ENCODE measurements at regions not wholly inside any gene's neighbourhood (a gene's known extent, or its start where the extent isn't known, plus 50 kb on each side); places are given as distances from the start of the nearest gene placed in this dataset.

DNA sequence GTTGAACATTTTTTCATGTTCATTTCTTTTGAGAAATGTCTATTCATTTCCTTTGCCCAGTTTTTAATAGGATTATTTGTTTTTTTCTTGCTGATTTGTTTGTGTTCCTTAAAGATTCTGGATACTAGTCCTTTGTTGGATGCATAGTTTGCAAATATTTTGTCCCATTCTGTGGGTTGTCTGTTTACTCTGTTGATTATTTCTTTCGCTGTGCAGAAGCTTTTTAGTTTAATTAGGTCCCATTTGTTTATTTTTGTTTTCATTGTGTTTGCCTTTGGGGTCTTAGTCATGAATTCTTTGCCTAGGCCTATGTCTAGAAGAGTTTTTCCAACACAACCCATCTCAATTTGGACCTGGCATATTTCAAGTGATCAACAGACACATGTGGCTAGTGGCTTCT lies 116.1 kb upstream of the GALNT2 start:
- no peaks in the 10 kb centered on the region for H3K36me3 ChIP-seq (ENCODE audit: control insufficient read depth, insufficient read depth, low read length)
- no peak overlapping the region for H3K9ac ChIP-seq (ENCODE audit: low read length)
- H3K27me3 ChIP-seq (ENCODE audit: control insufficient read depth, insufficient read depth, low read length): no peaks in the 10 kb centered on the region
- no peak overlapping the region for H3K27ac ChIP-seq (ENCODE audit: low read depth, low read length)
- H3K4me1 ChIP-seq (ENCODE audit: control insufficient read depth, insufficient read depth, low read length): no peaks in the 10 kb centered on the region
- H3K4me3 ChIP-seq (ENCODE audit: low read length): no peak overlapping the region

DNA sequence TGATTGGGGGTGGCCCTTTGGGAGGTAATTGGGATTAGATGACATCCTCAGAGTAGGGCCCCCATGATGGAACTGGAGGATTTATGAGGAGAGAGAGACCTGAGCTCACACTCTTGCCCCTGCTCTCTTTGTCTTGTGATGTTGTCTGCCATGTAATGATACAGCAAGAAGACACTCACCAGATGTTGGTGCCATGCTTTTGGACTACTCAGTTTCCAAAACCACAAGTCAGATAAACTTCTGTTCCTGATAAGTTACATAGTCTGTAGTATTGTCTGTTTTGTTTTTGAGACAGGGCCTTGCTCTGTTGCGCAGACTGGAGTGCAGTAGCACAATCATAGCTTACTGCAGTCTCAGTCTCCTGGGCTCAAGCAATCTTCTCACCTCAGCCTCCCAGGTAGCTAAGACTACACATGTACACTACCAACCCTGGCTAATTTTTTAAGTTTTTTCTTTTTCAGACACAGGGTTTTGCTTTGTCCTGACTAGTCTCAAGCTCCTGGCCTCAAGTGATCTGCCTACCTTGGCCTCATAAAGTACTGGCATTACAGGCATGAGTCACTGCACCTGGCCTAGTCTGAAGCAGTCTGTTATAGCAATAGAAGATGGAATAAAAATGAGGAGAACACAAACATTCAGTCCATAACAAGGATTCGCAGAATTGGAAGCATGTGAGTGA lies 115.0 kb upstream of the GALNT2 start:
- H3K4me3 ChIP-seq (ENCODE audit: low read length): no peak overlapping the region
- H3K4me1 ChIP-seq (ENCODE audit: control insufficient read depth, insufficient read depth, low read length): no peaks in the 10 kb centered on the region
- no peak overlapping the region for H3K27ac ChIP-seq (ENCODE audit: low read depth, low read length)
- H3K36me3 ChIP-seq (ENCODE audit: control insufficient read depth, insufficient read depth, low read length): no peaks in the 10 kb centered on the region
- H3K27me3 ChIP-seq (ENCODE audit: control insufficient read depth, insufficient read depth, low read length): no peaks in the 10 kb centered on the region
- H3K9ac ChIP-seq (ENCODE audit: low read length): no peak overlapping the region

DNA sequence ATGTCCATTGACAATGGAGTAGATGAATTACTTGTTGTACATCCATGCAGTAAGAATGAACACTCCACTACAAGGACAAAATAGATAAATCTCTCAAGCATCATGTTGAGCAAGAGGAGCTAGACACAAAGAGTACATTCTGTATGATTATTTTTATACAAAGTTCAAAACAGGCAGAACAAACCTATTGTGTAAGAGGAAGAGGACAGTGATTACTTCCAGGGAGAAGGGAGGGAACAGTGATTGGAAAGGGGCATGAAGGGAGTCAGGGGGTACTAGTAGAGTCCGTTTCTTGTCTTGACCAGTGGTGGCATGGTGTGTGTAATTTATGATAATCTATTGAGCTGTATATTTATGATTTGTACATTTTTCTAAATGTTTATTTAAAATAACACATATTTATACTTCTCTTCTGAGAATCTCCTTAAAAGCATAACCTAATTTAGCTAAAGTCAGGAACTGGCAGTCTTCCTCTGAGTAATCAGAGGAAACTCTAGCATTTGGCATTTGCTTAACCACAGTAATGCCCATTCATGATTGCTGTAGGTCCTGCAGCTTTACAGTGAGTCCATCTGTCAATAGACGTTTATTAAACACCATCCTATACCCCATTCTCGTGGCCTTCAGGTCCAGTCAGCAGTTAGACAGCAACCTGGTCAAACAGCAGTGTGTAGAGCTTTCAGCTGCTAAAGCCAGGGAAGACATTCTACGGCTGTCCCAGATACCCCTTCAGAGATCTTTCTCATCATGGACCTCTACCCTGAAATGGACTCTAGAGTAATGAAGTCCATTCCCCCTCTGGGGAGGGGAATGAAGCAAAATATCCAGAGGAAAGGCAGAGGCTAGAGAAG lies 114.1 kb upstream of the GALNT2 start:
- Histone ChIP-seq H3K4me1 (ENCODE audit: control insufficient read depth, insufficient read depth, low read length) (no peaks in the 10 kb centered on the region), H3K9ac (ENCODE audit: low read length) (no peak overlapping the region), H3K27ac (ENCODE audit: low read depth, low read length) (no peak overlapping the region), H3K4me3 (ENCODE audit: low read length) (no peak overlapping the region), H3K27me3 (ENCODE audit: control insufficient read depth, insufficient read depth, low read length) (no peaks in the 10 kb centered on the region), H3K36me3 (ENCODE audit: control insufficient read depth, insufficient read depth, low read length) (no peaks in the 10 kb centered on the region)

DNA sequence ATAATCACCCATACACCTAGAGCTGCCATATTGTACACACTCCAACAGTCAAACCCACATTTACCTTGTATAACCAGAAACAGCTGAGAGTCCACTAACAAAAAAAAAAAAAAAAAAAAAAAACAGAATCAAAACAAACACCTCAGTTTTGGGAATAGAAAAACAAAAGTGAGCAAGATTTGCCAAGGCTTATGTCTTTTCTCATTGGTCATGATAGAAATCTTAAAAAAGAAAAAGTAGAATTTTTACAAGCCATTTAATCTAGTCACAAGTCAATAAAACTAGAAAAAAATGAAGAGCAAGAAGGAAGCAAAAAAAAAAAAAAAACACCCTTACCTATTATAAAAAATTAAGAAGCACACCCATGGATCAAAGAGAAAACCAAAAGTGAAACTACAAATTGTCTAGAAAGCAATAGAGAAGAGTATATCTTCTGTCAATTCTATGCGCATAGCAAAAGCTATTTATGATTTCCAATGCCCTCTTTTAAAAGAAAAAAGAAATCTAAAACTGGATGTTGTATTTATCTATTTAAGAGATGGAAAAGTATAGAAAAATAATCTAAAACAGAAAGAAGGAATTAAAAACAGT lies 113.2 kb upstream of the GALNT2 start:
- H3K27ac ChIP-seq (ENCODE audit: low read depth, low read length): no peak overlapping the region
- no peak overlapping the region for H3K4me3 ChIP-seq (ENCODE audit: low read length)
- no peaks in the 10 kb centered on the region for H3K4me1 ChIP-seq (ENCODE audit: control insufficient read depth, insufficient read depth, low read length)
- H3K36me3 ChIP-seq (ENCODE audit: control insufficient read depth, insufficient read depth, low read length): no peaks in the 10 kb centered on the region
- H3K9ac ChIP-seq (ENCODE audit: low read length): no peak overlapping the region
- H3K27me3 ChIP-seq (ENCODE audit: control insufficient read depth, insufficient read depth, low read length): no peaks in the 10 kb centered on the region

DNA sequence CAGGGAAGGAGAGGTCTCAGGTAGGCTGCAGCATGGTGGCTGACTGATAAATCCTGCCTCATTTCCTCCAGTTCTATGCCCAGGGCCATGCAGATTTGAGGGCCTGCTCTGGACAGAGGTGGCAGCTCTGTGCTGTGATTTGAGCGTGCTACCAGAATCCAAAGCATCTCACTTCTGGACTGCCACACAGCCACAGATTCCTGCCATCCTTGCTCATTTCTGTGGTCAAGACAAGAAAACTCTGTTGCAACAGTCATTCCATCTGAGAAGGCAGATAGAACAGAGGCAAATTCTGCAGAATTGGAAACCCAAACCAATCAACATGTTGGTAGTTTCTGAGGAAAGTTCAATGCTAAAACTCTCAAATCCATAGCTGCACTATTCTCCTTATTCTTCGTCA lies 102.8 kb upstream of the GALNT2 start:
- Histone ChIP-seq H3K4me3 (ENCODE audit: low read length) (no peak overlapping the region), H3K4me1 (ENCODE audit: control insufficient read depth, insufficient read depth, low read length) (no peaks in the 10 kb centered on the region), H3K27ac (ENCODE audit: low read depth, low read length) (no peak overlapping the region), H3K9ac (ENCODE audit: low read length) (no peak overlapping the region), H3K36me3 (ENCODE audit: control insufficient read depth, insufficient read depth, low read length) (no peaks in the 10 kb centered on the region), H3K27me3 (ENCODE audit: control insufficient read depth, insufficient read depth, low read length) (no peaks in the 10 kb centered on the region)

DNA sequence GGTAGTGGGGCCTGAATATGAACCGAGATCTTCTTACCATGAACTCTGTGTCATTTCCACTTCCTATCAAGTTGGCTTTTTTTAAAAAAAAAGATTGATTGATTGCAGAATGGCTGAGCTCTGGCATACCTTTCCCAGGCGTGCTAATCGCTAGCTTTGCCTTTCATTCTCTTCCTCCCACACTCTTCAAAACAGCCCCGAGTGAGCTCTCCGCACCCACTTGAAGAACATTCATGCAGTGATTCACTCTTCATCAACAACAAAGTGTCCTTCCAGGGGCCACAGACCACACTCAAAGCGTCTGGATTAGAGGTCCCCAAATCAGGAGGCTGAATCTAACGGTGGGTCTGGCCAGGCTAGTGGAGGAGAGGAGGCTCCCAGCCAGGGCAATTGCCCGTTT lies 96.3 kb upstream of the GALNT2 start:
- H3K4me3 ChIP-seq (ENCODE audit: low read length): no peak overlapping the region
- H3K27ac ChIP-seq (ENCODE audit: low read depth, low read length): no peak overlapping the region
- no peak overlapping the region for H3K9ac ChIP-seq (ENCODE audit: low read length)
- no peaks in the 10 kb centered on the region for H3K27me3 ChIP-seq (ENCODE audit: control insufficient read depth, insufficient read depth, low read length)
- no peaks in the 10 kb centered on the region for H3K36me3 ChIP-seq (ENCODE audit: control insufficient read depth, insufficient read depth, low read length)
- H3K4me1 ChIP-seq (ENCODE audit: control insufficient read depth, insufficient read depth, low read length): no peaks in the 10 kb centered on the region

DNA sequence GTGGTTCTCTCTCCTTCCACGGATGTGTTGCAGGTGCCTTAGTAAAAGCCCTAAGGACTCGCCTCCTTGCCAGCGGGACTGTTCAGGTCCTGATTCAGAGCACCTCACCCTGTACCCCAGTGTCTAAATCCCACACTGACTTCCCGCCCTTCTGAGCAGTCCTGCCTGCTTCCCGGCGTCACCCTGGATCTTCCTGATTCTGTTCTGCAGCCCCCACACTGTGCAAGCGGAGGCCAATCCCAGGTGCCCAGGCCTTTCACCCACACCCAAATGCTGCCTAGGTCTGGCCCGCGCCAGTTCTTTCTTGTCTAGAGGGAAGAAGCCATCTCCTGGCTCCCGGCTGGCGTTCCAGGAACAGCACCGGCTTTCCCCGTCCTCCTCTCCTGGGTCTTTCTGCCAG lies 95.9 kb upstream of the GALNT2 start:
- no peak overlapping the region for H3K9ac ChIP-seq (ENCODE audit: low read length)
- no peak overlapping the region for H3K4me3 ChIP-seq (ENCODE audit: low read length)
- H3K36me3 ChIP-seq (ENCODE audit: control insufficient read depth, insufficient read depth, low read length): no peaks in the 10 kb centered on the region
- no peaks in the 10 kb centered on the region for H3K4me1 ChIP-seq (ENCODE audit: control insufficient read depth, insufficient read depth, low read length)
- no peaks in the 10 kb centered on the region for H3K27me3 ChIP-seq (ENCODE audit: control insufficient read depth, insufficient read depth, low read length)
- H3K27ac ChIP-seq (ENCODE audit: low read depth, low read length): no peak overlapping the region

DNA sequence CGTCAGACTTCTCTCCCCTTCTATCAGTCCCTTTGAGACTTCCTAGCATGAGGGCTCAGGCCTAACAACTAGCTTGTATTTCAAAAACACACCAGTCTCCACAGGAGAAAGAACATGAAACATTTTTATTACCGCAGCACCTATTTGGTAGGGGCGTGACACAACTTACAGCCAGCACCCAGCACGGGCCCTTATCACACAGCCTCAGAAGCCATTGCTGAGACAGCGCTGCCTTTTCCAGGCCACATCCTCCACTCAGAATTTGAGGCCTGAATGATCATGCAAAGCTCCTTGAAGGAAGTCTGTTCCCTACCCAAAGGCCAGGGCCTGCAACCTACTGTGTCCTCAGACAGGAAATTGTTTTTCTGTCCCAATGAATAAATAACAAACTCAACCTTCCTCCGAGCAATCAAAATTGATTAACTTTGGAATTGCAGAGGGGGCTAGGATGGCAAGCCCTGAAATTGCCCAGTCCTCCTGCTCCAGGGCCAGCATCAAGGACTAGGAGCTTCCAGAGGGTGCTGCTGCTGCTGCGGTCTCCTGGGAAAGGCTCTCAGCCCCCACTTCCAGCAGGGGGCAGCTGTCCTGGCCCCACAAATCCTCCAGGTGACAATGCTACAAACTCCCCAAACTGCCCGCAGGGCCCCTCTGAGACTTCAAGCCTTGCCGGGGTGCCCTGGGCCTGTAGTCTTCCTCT lies 94.3 kb upstream of the GALNT2 start:
- Histone ChIP-seq H3K27ac (ENCODE audit: low read depth, low read length) (no peak overlapping the region), H3K4me1 (ENCODE audit: control insufficient read depth, insufficient read depth, low read length) (no peaks in the 10 kb centered on the region), H3K4me3 (ENCODE audit: low read length) (no peak overlapping the region)

DNA sequence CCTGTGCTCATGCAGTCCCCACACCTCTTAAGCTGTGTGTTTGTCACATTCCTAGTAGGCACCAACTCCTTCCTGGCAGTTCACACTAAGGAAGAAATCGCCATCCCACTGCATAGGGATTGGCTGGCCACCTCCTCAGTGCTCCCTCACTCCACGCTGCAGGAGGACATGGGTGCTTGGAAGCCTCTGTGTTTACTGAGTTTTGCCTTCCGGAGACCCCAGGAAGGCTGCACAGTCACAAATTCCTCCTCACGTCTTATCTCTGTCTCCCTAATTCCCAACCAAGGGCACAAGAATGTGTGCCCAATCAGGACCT lies 93.8 kb upstream of the GALNT2 start:
- no peaks in the 10 kb centered on the region for H3K36me3 ChIP-seq (ENCODE audit: control insufficient read depth, insufficient read depth, low read length)
- no peak overlapping the region for H3K27ac ChIP-seq (ENCODE audit: low read depth, low read length)
- H3K4me1 ChIP-seq (ENCODE audit: control insufficient read depth, insufficient read depth, low read length): no peaks in the 10 kb centered on the region
- H3K27me3 ChIP-seq (ENCODE audit: control insufficient read depth, insufficient read depth, low read length): no peaks in the 10 kb centered on the region
- H3K9ac ChIP-seq (ENCODE audit: low read length): no peak overlapping the region
- H3K4me3 ChIP-seq (ENCODE audit: low read length): no peak overlapping the region

More for the DNA sequence above, 94.3 kb upstream of the GALNT2 start:
- Histone ChIP-seq H3K27me3 (ENCODE audit: control insufficient read depth, insufficient read depth, low read length) (no peaks in the 10 kb centered on the region), H3K36me3 (ENCODE audit: control insufficient read depth, insufficient read depth, low read length) (no peaks in the 10 kb centered on the region), H3K9ac (ENCODE audit: low read length) (no peak overlapping the region)

DNA sequence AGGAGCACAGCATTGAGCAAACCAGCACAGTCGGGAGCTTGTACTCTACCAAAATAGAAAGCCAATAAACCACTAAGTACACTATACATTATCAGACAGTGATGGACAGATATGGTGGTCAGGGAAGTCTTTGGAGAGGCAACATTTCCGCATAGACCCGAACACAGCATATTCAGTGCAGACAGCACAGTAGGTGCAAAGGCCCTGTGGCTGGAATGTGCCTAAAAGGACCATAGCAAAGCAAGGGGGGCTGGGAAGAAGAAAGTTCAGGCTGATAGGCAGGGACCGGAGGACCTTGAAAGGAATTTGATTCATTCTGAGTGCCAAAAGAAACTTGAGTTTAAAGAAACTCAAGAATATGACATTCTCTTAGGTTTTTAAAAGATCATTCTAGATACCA lies 92.0 kb upstream of the GALNT2 start:
- H3K36me3 ChIP-seq (ENCODE audit: control insufficient read depth, insufficient read depth, low read length): no peaks in the 10 kb centered on the region
- H3K4me3 ChIP-seq (ENCODE audit: low read length): no peak overlapping the region
- no peaks in the 10 kb centered on the region for H3K4me1 ChIP-seq (ENCODE audit: control insufficient read depth, insufficient read depth, low read length)
- H3K27me3 ChIP-seq (ENCODE audit: control insufficient read depth, insufficient read depth, low read length): no peaks in the 10 kb centered on the region
- no peak overlapping the region for H3K9ac ChIP-seq (ENCODE audit: low read length)
- no peak overlapping the region for H3K27ac ChIP-seq (ENCODE audit: low read depth, low read length)

DNA sequence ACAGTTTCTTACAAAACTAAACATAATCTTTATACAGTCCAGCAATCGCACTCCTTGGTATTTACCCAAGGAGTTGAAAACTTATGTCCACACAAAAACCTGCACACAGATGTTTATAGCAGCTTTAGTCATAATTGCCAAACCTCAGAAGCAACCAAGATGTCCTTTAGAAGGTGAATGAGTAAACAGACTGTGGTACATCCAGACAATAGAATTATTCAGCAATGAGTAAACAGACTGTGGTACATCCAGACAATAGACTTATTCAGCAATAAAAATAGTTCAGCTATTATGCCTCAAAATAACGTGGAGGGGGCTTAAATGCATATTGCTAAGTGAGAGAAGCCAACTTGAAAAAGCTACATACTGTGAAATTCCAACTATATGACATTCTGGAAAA lies 87.0 kb upstream of the GALNT2 start:
- Histone ChIP-seq H3K4me3 (ENCODE audit: low read length) (no peak overlapping the region), H3K9ac (ENCODE audit: low read length) (no peak overlapping the region), H3K4me1 (ENCODE audit: control insufficient read depth, insufficient read depth, low read length) (no peaks in the 10 kb centered on the region), H3K27me3 (ENCODE audit: control insufficient read depth, insufficient read depth, low read length) (no peaks in the 10 kb centered on the region), H3K36me3 (ENCODE audit: control insufficient read depth, insufficient read depth, low read length) (no peaks in the 10 kb centered on the region), H3K27ac (ENCODE audit: low read depth, low read length) (no peak overlapping the region)

DNA sequence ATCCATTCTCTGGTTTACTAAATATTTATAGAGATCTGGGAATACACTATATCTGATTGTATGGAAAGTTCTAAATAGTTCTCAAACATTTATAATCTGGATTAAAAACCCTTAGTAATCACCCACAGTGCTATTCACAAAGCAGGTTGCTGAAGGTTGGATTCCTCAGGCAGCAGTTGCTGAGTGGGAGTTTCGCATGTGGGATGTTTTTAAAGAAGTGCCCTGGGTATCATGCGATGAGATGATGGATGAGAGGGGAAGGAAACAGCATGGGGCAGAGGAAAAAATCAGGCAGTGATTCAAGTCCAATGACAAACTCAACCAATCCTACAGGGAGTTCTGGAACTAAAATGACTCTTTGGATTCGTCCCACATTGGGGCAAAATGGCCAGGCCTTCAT lies 85.3 kb upstream of the GALNT2 start:
- H3K27ac ChIP-seq (ENCODE audit: low read depth, low read length): no peak overlapping the region
- H3K27me3 ChIP-seq (ENCODE audit: control insufficient read depth, insufficient read depth, low read length): no peaks in the 10 kb centered on the region
- no peaks in the 10 kb centered on the region for H3K4me1 ChIP-seq (ENCODE audit: control insufficient read depth, insufficient read depth, low read length)
- no peak overlapping the region for H3K4me3 ChIP-seq (ENCODE audit: low read length)
- no peaks in the 10 kb centered on the region for H3K36me3 ChIP-seq (ENCODE audit: control insufficient read depth, insufficient read depth, low read length)
- H3K9ac ChIP-seq (ENCODE audit: low read length): no peak overlapping the region
